ENCODE measurements at regions not wholly inside any gene's neighbourhood (a gene's known extent, or its start where the extent isn't known, plus 50 kb on each side); places are given as distances from the start of the nearest gene placed in this dataset.

- DNase-seq, result no peak
These were observed 852.3 kb downstream of the QKI start for GRCh38 chr6:164266851-164267250.

- DNase-seq, result no peak
These were observed 847.8 kb downstream of the QKI start for GRCh38 chr6:164262348-164262747.

GRCh38 chr6:164258421-164258820, 843.9 kb downstream of the QKI start:
- DNase-seq, result no peak

DNA sequence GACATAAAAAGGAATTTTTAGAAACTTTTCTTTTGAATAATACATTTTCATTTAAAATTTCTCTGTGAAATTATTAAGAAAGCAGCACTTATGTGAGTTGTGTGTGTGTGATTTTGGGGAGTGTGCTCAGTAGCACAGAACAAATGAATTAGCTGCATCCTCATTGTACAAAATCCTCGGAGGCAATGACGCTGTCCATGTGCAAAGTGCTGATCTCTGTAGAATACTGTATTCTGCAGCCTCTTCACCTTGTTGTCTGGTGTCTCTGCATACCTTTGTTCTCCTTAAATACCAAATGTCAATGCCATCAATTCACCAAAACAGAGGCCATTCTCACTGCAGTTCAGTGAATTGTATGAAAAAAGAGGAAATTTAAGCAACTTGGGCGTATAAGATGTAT, 838.4 kb downstream of the QKI start:
- no peak for DNase-seq

DNA sequence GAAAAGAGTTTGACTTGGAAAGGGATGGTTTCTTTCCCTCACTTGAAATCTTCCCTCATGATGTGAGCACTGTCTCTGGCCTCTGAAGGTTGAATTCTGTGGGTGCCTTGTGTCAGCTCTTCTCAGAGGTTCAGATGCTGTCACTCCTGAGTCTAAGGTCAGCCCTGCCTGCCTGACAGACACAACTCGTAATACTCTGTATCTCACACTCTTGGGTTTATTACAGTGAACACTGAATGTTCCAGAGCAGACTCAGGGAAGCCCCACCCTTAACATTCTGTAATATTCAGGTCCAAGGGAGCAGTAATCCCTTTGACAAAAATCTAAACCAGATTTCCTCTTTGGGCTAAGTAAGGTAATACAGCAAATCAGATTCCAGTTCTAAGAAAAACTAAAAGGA, 837.8 kb downstream of the QKI start:
- DNase-seq, result no peak

GRCh38 chr6:164247106-164247505, 832.6 kb downstream of the QKI start:
- DNase-seq, result no peak

GRCh38 chr6:164246082-164246481, 831.6 kb downstream of the QKI start:
- DNase-seq, result no peak

DNA sequence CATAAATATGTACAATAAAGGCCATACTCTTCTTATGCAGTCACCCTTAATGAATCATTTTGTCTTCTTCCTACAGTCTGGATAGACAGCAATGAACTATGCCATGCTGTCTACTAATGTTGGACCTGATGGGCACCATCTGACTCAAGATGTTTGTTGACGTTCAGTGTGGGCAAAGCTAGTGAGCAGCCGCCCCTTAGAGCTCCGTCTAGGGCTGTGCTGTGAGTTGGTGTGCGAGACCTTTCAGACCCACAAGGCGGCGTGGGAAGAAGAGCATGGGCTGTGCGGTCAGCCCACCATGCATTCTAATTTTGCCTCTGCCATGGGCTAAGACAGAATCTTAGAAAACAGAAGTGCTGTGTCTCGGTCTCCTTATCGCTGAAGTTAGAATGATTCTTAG, 829.4 kb downstream of the QKI start:
- DNase-seq, result no peak

GRCh38 chr6:164243012-164243610, 828.6 kb downstream of the QKI start:
- DNase-seq, result no peak

- DNase-seq, result no peak
These were observed 816.3 kb downstream of the QKI start for GRCh38 chr6:164230804-164231203.

DNA sequence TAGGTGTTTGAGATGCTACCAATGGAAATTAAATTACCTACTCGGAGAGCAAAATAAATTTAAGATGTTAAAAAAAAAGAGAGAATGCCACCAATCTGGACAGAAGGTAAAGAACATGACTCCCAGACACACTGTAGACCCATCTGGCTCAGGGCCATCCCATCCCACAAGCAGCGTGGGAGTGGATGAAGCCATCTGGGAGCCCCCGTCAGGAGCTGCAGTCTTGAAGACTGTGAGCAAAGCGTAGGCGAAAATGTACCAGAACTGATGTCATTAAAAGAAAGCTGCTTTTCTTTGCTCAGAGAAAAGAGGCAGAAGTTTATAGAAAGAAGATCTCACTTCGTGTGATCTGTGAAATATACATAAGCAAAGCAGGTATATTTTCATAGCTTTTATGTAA, 815.7 kb downstream of the QKI start:
- DNase-seq, result no peak

GRCh38 chr6:164229716-164230115, 815.2 kb downstream of the QKI start:
- no peak for DNase-seq

- no peak for DNase-seq
These were observed 813.5 kb downstream of the QKI start for GRCh38 chr6:164227952-164228522.

GRCh38 chr6:164216839-164217238, 802.3 kb downstream of the QKI start:
- no peak for DNase-seq

DNA sequence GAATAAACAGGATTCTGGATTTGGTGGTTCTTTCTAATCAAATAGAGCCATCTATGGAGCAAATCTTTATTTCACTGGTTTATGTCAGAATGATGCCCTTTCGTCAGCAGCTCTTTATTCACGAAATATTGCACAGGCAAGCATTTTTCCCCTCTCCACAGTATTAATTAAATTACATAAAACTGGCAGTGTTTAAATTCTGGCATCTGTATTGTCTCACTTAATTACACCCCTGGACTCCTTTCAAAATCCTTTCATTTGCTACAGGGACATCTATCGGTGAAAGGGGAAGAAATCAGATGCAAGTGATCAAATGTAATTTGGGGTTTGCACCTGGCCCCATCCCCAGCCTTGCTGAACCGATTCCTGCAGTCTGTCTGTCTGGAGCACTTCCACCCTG, 801.9 kb downstream of the QKI start:
- no peak for DNase-seq

DNA sequence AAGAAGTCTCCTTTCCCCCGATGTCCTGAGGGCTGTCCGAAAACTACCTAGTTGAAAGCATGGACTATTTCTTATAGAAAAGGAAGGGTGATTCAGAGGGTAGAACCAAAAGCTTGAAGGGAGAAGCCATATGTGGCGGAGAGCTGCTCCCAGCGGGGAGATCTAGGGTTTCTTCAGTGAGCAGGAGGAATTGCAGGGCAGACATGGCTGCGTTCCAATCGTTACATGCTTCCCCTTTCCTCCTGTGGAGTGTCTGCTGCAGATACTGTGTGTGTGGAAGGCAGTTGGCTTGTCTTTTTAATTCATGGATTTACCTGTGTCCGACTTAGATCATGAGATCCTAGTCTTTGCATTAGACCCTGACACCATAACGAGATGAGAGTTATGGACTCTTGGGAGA, 799.5 kb downstream of the QKI start:
- DNase-seq, result no peak

DNA sequence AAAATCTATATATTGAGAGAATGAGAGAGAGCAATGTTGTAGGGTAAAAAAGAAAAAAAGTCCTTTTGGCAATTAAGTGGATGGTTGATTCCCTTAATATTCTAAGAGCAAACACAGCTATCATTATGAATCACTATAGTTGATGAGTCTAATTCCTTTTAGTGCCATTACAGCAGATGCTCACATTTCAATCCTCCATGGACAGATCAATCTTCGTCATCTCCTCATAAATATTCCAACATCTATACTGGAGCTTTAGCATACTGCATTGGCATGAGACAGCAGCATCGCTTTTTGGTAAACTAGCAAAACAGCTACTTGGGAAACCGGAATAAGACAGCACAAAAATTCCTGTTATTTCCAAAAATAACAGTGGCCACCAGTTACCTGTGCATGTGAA, 796.7 kb downstream of the QKI start:
- DNase-seq, result no peak

GRCh38 chr6:164210783-164211182, 796.3 kb downstream of the QKI start:
- no peak for DNase-seq

DNA sequence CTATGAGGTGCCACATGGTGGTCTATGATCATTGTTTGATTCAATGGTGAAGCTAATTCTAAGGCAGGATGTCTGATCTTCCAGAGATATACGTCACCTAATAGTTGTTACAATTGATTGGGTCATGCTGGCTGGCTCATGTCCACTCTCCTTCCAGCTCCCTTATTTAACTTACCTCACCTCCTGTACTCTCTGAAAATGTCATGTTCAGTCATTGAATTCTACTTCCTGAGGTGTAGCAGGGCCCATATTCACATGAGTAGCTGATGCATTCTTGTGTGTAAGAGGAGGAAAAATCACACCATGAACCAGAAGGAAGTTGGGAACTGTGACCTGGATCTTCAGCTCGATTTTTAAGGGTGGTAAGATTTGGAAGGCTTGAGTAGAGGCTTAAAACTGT, 795.8 kb downstream of the QKI start:
- no peak for DNase-seq

GRCh38 chr6:164208371-164208770, 793.9 kb downstream of the QKI start:
- no peak for DNase-seq

DNA sequence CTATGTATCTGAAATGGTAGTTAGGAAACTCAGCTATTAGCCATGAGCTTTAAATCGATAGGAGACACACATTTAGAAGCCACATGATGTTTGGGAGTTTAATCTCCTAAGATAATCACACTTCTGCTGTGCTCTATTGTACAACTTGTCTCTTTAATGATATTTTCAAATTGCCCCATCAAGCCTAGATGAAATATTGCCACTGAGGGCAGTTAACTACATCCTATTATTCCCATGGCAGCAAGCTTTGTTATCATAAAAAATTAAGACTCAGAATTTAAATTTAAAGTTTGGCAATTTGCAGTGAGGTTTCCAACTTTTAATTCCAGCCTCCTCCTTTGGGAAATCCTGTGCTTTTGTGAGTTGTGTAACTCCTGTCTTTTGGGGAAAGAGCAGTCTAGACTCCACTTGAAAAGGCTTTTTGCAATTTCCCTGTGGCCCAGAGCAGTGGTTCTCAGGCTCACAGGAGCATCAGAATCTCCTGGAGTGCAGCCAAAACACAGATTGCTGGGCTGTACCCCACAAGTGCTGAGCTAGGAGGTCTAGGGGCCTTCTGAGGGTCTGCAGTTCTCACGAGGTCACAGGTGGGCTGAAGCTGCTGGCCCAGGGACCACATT, 792.4 kb downstream of the QKI start:
- DNase-seq, result no peak

DNA sequence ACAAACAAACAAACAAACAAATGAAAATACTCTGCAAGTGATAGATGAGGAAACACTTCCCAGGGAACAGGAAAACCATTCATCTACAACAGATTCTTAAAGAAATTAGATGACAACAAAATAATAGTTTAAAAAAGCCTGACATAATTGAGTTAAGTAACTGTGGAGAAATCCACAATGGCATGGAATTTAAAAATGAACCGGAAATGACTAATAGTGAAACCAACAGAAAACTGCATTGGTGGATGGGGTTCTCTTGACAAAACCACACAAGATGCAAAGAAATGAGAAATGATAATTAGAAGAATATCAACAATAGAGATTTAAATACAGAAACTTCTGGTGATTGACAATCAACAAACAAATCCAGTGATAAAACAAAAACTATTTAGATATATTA, 785.6 kb downstream of the QKI start:
- DNase-seq, result no peak

DNA sequence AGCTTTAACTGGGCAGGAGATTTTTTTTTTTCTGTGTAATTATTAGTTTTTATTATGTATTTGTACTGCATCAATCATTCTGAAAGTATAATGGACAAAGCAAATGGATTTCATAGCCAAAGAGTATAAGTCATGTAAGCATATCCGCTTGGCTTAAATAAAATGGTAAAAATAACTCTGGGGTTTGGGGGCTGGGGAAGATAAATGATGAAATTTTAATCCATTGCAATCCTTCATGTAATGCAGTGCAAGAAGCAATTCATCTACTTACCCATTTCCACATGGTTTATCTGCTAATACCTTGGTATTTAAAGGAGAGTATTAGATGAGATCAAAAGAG, 781.4 kb downstream of the QKI start:
- no peak for DNase-seq

GRCh38 chr6:164195278-164195941, 780.9 kb downstream of the QKI start:
- no peak for DNase-seq

GRCh38 chr6:164188861-164189260, 774.3 kb downstream of the QKI start:
- DNase-seq, result no peak
